ENCODE measurements at regions not wholly inside any gene's neighbourhood (a gene's known extent, or its start where the extent isn't known, plus 50 kb on each side); places are given as distances from the start of the nearest gene placed in this dataset.

- no peak for DNase-seq
Measured at GRCh38 chr17:62913991-62914570, 52.0 kb upstream of the TANC2 start.

- DNase-seq: no peak
Measured at GRCh38 chr17:62912363-62912762, 53.7 kb upstream of the TANC2 start.

GRCh38 chr17:62911114-62911513 is 54.9 kb upstream of the TANC2 start:
- no peak for DNase-seq

- no peak for DNase-seq
Measured at GRCh38 chr17:62910277-62910676, 55.8 kb upstream of the TANC2 start.

- DNase-seq: no peak
Measured at GRCh38 chr17:62907961-62908360, 58.1 kb upstream of the TANC2 start.

GRCh38 chr17:62906881-62907280 is 59.2 kb upstream of the TANC2 start:
- no peak for DNase-seq

GRCh38 chr17:62905233-62905632 is 60.8 kb upstream of the TANC2 start:
- no peak for DNase-seq

- no peak for DNase-seq
Measured at GRCh38 chr17:62902531-62903220, 63.4 kb upstream of the TANC2 start.

- DNase-seq: no peak
Measured at GRCh38 chr17:62901544-62901943, 64.5 kb upstream of the TANC2 start.

GRCh38 chr17:62900096-62900495 is 65.9 kb upstream of the TANC2 start:
- no peak for DNase-seq

- DNase-seq: peak in 1 of 2 donors; percentile 53
Measured at GRCh38 chr17:62899361-62899760, 66.7 kb upstream of the TANC2 start.

- DNase-seq: no peak
Measured at GRCh38 chr17:62898239-62898864, 67.7 kb upstream of the TANC2 start.

- no peak for DNase-seq
Measured at GRCh38 chr17:62897706-62898105, 68.3 kb upstream of the TANC2 start.

- DNase-seq: no peak
Measured at GRCh38 chr17:62895320-62896301, 70.4 kb upstream of the TANC2 start.

- DNase-seq: peak; percentile 22 to 63
Measured at GRCh38 chr17:62892870-62893338, 73.1 kb upstream of the TANC2 start.

GRCh38 chr17:62892061-62892675 is 73.9 kb upstream of the TANC2 start:
- no peak for DNase-seq

GRCh38 chr17:62891659-62892058 is 74.4 kb upstream of the TANC2 start:
- no peak for DNase-seq

GRCh38 chr17:62888765-62889164 is 77.3 kb upstream of the TANC2 start:
- no peak for DNase-seq

- DNase-seq: no peak
Measured at GRCh38 chr17:62888148-62888547, 77.9 kb upstream of the TANC2 start.

- DNase-seq: no peak
Measured at GRCh38 chr17:62887437-62887836, 78.6 kb upstream of the TANC2 start.

GRCh38 chr17:62884781-62885180 is 76.7 kb upstream of the MARCHF10 start:
- DNase-seq: no peak

GRCh38 chr17:62882878-62883277 is 74.8 kb upstream of the MARCHF10 start:
- no peak for DNase-seq

GRCh38 chr17:62882284-62882683 is 74.2 kb upstream of the MARCHF10 start:
- peak in 1 of 2 donors; percentile 45 for DNase-seq
